T-cell (primary cell): ENCODE measurements at regions not wholly inside any gene's neighbourhood (a gene's known extent, or its start where the extent isn't known, plus 50 kb on each side); places are given as distances from the start of the nearest gene placed in this dataset.

Source experiments
- ATAC-seq, 4 experiments: fragments of 200-7000 bp in 3 of 4; fragments of 150-1000 bp in 1 of 4; cut with Tn5 transposase; replicated peaks in 1 of 4; 1 replicate in 3 of 4; 2 replicates in 1 of 4; pipeline ENCODE4 v1.10.0; 2021; ENCODE audit warnings: moderate library complexity in 3 of 4, mild to moderate bottlenecking in 2 of 4, moderate number of reproducible peaks in 1 of 4
- CTCF ChIA-PET, 2 donors: fragments of 300-600 bp; sonication (Branson Sonifier 250); formaldehyde crosslinking; loops; one replicate each; lab custom pipeline; 2022; ENCODE audit warnings: antibody characterized with exemption in 2 of 2; lab: Charles Lee
- POLR2A ChIA-PET, 2 donors: fragments of 300-600 bp; sonication (Branson Sonifier 250); formaldehyde crosslinking; loops; one replicate each; lab custom pipeline; 2022; ENCODE audit warnings: antibody characterized with exemption in 2 of 2; lab: Charles Lee
- DNase-seq, 35 experiments: peaks; one replicate each; pipeline versions ENCODE4 v3.0.0 to v3.0.0-alpha.2; 2013 to 2023
- H3K27ac ChIP-seq: one replicate; pipeline ENCODE4 v1.5.1; 2013; ENCODE audit warnings: low read length
- H3K27me3 ChIP-seq, 2 experiments: replicated peaks in 1 of 2; 1 replicate in 1 of 2; 2 replicates in 1 of 2; pipeline versions ENCODE4 v1.6.1 to v1.7.0; 2013; ENCODE audit warnings: low read length in 1 of 2, mixed read lengths in 1 of 2; ENCODE audit not compliant: control insufficient read depth in 2 of 2, insufficient read depth in 2 of 2; ENCODE audit errors: extremely low read depth in 1 of 2
- H3K36me3 ChIP-seq, 2 donors: 1 replicate in 1 of 2; 2 replicates in 1 of 2; pipeline versions ENCODE4 v1.6.1 to v1.7.0; 2013; ENCODE audit warnings: low read length in 1 of 2; ENCODE audit not compliant: control insufficient read depth in 2 of 2, insufficient read depth in 1 of 2; ENCODE audit errors: extremely low read depth in 1 of 2
- H3K4me1 ChIP-seq, 2 experiments: 1 replicate in 1 of 2; 2 replicates in 1 of 2; pipeline versions ENCODE4 v1.6.1 to v1.7.0; 2013; ENCODE audit warnings: low read length in 2 of 2, mixed read lengths in 1 of 2; ENCODE audit not compliant: insufficient read depth in 2 of 2, control insufficient read depth in 1 of 2; ENCODE audit errors: extremely low read depth in 1 of 2
- H3K4me3 ChIP-seq, 2 donors: 1 replicate in 1 of 2; 2 replicates in 1 of 2; pipeline versions ENCODE4 v1.5.1 to v1.7.0; 2013; ENCODE audit warnings: mild to moderate bottlenecking in 2 of 2, low read length in 1 of 2, moderate library complexity in 1 of 2; ENCODE audit not compliant: control insufficient read depth in 1 of 2; ENCODE audit errors: extremely low read depth in 1 of 2
- H3K9me3 ChIP-seq: 2 replicates; pipeline ENCODE4 v1.7.0; 2013
- H3K27ac Mint-ChIP-seq, 2 donors: one replicate each; pipeline ENCODE4 v1.8.0; 2020 to 2021; ENCODE audit warnings: mild to moderate bottlenecking in 2 of 2, mixed read lengths in 2 of 2
- H3K27me3 Mint-ChIP-seq, 2 donors: one replicate each; pipeline ENCODE4 v1.8.0; 2021 to 2022; ENCODE audit warnings: mixed read lengths in 2 of 2
- H3K36me3 Mint-ChIP-seq: one replicate; pipeline ENCODE4 v1.8.0; 2021; ENCODE audit warnings: mixed read lengths
- H3K4me1 Mint-ChIP-seq, 3 donors: one replicate each; pipeline ENCODE4 v1.8.0; 2020 to 2022; ENCODE audit warnings: mixed read lengths in 3 of 3, mild to moderate bottlenecking in 1 of 3
- H3K4me3 Mint-ChIP-seq, 3 donors: one replicate each; pipeline ENCODE4 v1.8.0; 2020 to 2022; ENCODE audit warnings: mild to moderate bottlenecking in 3 of 3, mixed read lengths in 3 of 3, moderate library complexity in 3 of 3
- H3K9me3 Mint-ChIP-seq, 3 donors: one replicate each; pipeline ENCODE4 v1.8.0; 2020 to 2022; ENCODE audit warnings: mixed read lengths in 3 of 3
- WGBS: methylation state at CpG from one replicate; pipeline ENCODE4 v1.1.5; 2013; ENCODE audit warnings: missing lambda C conversion rate; ENCODE audit not compliant: insufficient coverage; 5-methylcytosine and 5-hydroxymethylcytosine counted together

DNA sequence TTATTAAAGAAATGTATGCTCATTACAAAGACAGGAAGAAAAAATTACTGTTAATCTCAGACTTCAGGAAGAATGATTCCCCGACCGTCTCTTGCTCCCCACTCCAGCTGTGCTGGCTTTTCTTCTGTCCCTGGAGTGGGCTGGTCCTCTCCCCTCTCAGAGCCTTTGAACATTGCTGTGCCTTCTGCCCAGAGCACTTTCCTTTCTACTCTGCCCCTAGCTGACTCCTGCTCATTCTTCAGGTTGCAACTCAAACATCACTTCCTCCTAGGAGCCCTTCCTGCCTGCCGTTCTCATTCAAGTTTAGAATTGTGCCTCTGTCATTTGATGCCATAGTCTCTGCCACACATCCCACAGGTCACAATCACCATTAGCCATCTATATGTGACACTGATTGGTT is 329.5 kb downstream of the MIAT start:
- 20% methylated on average over 2 of the region's 3 CpGs for WGBS
- ATAC-seq (no peak), DNase-seq (no peak)
- Histone ChIP-seq H3K27ac (no peak overlapping the region), H3K36me3 (no peaks in the 10 kb centered on the region), H3K4me3 (no peak overlapping the region), H3K4me1 (no peaks in the 10 kb centered on the region), H3K9me3 (no peaks in the 10 kb centered on the region), H3K27me3 (peaks cover 0 to 2% of the 10 kb centered on the region in 2 experiments)
- Mint-ChIP-seq H3K36me3 (no peaks in the 10 kb centered on the region), H3K27me3 (peaks cover 3 to 11% of the 10 kb centered on the region in 2 donors), H3K9me3 (no peaks in the 10 kb centered on the region), H3K4me3 (no peak overlapping the region), H3K27ac (no peak overlapping the region), H3K4me1 (no peaks in the 10 kb centered on the region)
- POLR2A ChIA-PET = no interaction called here
- CTCF ChIA-PET = no interaction called here

DNA sequence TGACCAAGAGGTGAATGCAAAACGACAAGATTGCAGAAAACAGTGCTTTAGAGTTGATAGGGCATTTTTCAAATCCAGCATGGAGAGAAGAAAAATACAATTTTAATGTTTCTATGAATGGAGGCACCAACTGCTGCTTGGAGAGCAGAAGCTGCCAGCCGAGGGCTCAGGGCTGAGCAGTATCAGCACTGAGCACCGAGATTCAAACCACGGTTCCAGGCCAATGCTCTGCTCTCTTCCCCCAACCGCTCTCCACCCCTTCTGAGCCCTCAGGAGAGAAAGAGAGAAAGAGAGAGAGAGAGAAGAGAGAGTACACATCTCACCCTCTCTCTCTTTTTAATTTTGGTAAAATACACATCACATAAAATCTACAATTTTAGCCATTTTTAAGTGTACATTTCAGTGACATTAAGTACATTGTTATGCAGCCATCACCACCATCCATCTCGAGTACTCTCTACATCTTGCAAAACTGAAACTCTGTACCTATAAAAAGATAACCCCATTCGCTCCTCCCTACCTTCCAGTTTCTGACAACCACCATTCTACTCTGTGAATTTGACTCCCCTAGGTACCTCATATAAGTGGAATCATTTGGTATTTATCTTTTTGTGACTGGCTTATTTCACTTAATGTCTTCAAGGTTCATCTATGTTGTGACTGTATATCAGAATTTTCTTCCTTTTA is 333.3 kb downstream of the MIAT start:
- no peaks in the 10 kb centered on the region for H3K9me3 Mint-ChIP-seq
- DNase-seq = no peak
- H3K4me3 Mint-ChIP-seq = no peak overlapping the region
- H3K36me3 ChIP-seq = no peaks in the 10 kb centered on the region
- no peak overlapping the region for H3K27ac ChIP-seq
- H3K4me3 ChIP-seq = no peak overlapping the region
- no peaks in the 10 kb centered on the region for H3K27me3 ChIP-seq
- no peaks in the 10 kb centered on the region for H3K27me3 Mint-ChIP-seq
- POLR2A ChIA-PET = no interaction called here
- no peaks in the 10 kb centered on the region for H3K4me1 ChIP-seq
- H3K27ac Mint-ChIP-seq = no peak overlapping the region
- H3K36me3 Mint-ChIP-seq = no peaks in the 10 kb centered on the region
- CTCF ChIA-PET = no interaction called here
- 54% methylated on average over 2 of the region's 7 CpGs for WGBS
- H3K4me1 Mint-ChIP-seq = no peaks in the 10 kb centered on the region
- no peak for ATAC-seq
- no peaks in the 10 kb centered on the region for H3K9me3 ChIP-seq

DNA sequence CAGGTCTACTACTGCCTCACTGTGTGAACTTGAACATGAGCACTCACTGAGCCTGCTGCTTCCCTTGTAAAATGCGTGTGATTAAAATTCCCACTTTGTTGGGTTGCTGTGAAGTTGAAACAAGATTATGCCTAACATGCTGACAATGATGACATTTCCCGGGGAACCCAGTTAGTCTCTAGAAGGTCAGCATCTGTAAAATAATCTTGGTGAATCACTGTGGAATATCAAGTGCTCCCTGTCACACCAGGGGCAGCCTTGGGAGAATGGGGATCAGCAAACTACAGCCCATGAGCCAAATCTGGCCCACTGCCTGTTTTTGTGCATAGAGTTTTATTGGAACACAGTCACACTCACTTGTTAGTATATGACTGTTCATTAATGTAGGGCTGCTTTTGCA is 335.2 kb downstream of the MIAT start:
- WGBS = 86% methylated on average over 1 of the region's 2 CpGs
- Histone ChIP-seq H3K27me3 (no peaks in the 10 kb centered on the region), H3K4me3 (no peak overlapping the region), H3K9me3 (no peaks in the 10 kb centered on the region), H3K4me1 (no peaks in the 10 kb centered on the region), H3K27ac (no peak overlapping the region), H3K36me3 (no peaks in the 10 kb centered on the region)
- DNase-seq (no peak), ATAC-seq (no peak)
- Mint-ChIP-seq H3K27ac (no peak overlapping the region), H3K4me3 (no peak overlapping the region), H3K27me3 (no peaks in the 10 kb centered on the region), H3K4me1 (no peaks in the 10 kb centered on the region), H3K36me3 (no peaks in the 10 kb centered on the region), H3K9me3 (no peaks in the 10 kb centered on the region)
- POLR2A ChIA-PET = no interaction called here
- CTCF ChIA-PET = no interaction called here

DNA sequence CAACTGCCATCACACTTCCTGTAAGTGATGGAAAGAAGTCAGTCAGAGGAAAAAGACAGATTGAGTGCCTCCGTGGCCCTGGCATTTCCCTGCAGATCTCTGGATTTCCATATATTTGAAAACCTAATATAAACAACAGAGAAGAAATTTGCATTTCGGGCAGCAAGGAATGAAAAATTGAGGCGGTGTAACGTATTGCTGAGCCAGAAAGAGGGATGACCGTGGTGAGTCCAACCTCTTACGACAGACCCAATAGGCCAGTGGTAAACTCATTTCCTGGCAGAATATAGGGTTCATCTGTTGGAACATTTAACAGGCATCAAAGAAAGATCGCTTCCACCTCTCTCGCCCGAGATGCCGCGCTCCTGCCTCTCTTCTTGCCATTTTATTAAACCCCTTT is 336.5 kb downstream of the MIAT start:
- Mint-ChIP-seq H3K9me3 (no peaks in the 10 kb centered on the region), H3K27ac (no peak overlapping the region), H3K27me3 (no peaks in the 10 kb centered on the region), H3K36me3 (no peaks in the 10 kb centered on the region), H3K4me3 (no peak overlapping the region), H3K4me1 (no peaks in the 10 kb centered on the region)
- DNase-seq (no peak), ATAC-seq (no peak)
- ChIA-PET POLR2A (no interaction called here), CTCF (interaction anchor here in 1 of 2 donors (0.6 kb wide), 1 partner anchor 187 kb away, joined by 4 read pairs; no protein-coding TSS in a partner anchor)
- Histone ChIP-seq H3K4me1 (no peaks in the 10 kb centered on the region), H3K27me3 (no peaks in the 10 kb centered on the region), H3K27ac (no peak overlapping the region), H3K36me3 (no peaks in the 10 kb centered on the region), H3K9me3 (no peaks in the 10 kb centered on the region), H3K4me3 (no peak overlapping the region)
- WGBS = 76% methylated on average over 4 of the region's 11 CpGs

DNA sequence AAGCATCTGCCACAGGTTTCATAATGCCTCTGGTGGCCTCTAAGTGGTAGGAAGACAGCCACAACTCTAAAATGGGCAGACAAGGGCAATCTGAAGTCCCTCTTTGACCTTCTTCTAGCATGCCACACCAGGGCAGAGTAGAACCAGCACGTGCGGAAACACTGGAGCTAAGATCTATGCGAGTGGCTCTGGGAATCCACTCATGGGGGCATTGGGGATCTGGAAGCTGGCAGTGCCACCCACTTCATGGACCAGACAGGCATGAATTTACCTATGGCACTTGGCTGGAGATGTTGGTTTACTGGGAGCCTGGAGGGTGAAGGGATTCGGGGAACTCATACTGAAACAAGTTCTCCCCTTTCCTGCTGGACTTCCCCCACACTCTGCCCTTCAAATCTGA is 337.4 kb downstream of the MIAT start:
- H3K4me1 Mint-ChIP-seq = no peaks in the 10 kb centered on the region
- ATAC-seq (no peak), DNase-seq (no peak)
- Histone ChIP-seq H3K9me3 (no peaks in the 10 kb centered on the region), H3K4me1 (no peaks in the 10 kb centered on the region), H3K4me3 (no peak overlapping the region), H3K27ac (no peak overlapping the region), H3K36me3 (no peaks in the 10 kb centered on the region), H3K27me3 (no peaks in the 10 kb centered on the region)
- no CpG with 5 or more reads among the region's 4 CpGs for WGBS
- no peak overlapping the region for H3K27ac Mint-ChIP-seq
- no peaks in the 10 kb centered on the region for H3K9me3 Mint-ChIP-seq
- ChIA-PET CTCF (no interaction called here), POLR2A (no interaction called here)
- H3K4me3 Mint-ChIP-seq = no peak overlapping the region
- H3K27me3 Mint-ChIP-seq = peaks cover 0 to 6% of the 10 kb centered on the region in 2 donors
- H3K36me3 Mint-ChIP-seq = no peaks in the 10 kb centered on the region

DNA sequence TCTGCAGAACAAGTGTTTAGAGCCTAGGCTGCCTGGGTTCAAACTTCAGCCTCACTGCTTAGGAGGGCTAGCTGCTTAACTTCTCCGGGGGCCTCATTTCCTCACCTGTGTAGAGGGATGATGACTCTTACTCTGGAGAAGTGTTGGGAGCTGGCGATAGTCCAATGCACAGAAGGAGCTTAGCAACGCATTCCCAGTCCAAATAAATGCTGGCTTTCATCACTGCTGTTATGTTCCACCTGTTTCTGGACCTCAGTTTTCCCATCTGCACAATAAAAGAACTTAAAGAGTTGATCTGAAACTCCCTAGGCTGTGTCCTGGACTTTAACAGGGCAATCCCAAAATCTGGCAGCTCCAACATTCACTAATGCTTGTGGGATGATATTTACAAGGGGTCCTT is 337.8 kb downstream of the MIAT start:
- no peak overlapping the region for H3K4me3 Mint-ChIP-seq
- DNase-seq (no peak), ATAC-seq (no peak)
- H3K27me3 Mint-ChIP-seq = peaks cover 0 to 6% of the 10 kb centered on the region in 2 donors
- Histone ChIP-seq H3K4me1 (no peaks in the 10 kb centered on the region), H3K9me3 (no peaks in the 10 kb centered on the region), H3K27me3 (no peaks in the 10 kb centered on the region), H3K4me3 (no peak overlapping the region), H3K27ac (no peak overlapping the region), H3K36me3 (no peaks in the 10 kb centered on the region)
- no peaks in the 10 kb centered on the region for H3K4me1 Mint-ChIP-seq
- H3K9me3 Mint-ChIP-seq = no peaks in the 10 kb centered on the region
- ChIA-PET POLR2A (no interaction called here), CTCF (no interaction called here)
- H3K27ac Mint-ChIP-seq = no peak overlapping the region
- WGBS = 80% methylated on average over 2 of the region's 3 CpGs
- no peaks in the 10 kb centered on the region for H3K36me3 Mint-ChIP-seq

DNA sequence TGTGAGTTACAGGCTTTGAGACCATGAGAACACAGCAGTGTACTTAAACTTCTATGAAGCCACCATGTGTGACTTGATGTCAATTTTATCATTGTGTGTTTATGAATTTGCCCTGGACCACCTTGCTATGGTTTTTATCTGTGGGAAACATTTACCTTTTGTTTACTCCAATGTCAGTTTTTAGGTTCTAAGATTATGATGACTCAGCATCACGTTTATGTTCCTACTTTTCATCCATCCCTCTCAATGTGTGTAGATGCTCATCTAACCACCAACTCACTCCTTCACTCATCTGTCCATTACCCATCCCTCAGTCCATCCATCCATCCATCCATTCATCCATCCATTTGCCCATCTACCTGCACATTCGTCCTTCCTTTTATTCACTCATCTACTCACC is 338.8 kb downstream of the MIAT start:
- no peak overlapping the region for H3K27ac Mint-ChIP-seq
- ChIA-PET POLR2A (no interaction called here), CTCF (no interaction called here)
- Histone ChIP-seq H3K36me3 (no peaks in the 10 kb centered on the region), H3K4me1 (no peaks in the 10 kb centered on the region), H3K9me3 (no peaks in the 10 kb centered on the region), H3K4me3 (no peak overlapping the region), H3K27me3 (no peaks in the 10 kb centered on the region), H3K27ac (no peak overlapping the region)
- no peak overlapping the region for H3K4me3 Mint-ChIP-seq
- no peaks in the 10 kb centered on the region for H3K9me3 Mint-ChIP-seq
- no peaks in the 10 kb centered on the region for H3K4me1 Mint-ChIP-seq
- H3K27me3 Mint-ChIP-seq = peaks cover 0 to 6% of the 10 kb centered on the region in 2 donors
- 56% methylated on average over 2 of the region's 2 CpGs for WGBS
- H3K36me3 Mint-ChIP-seq = no peaks in the 10 kb centered on the region
- ATAC-seq (no peak), DNase-seq (no peak)
